HL-60 (cell line): ENCODE measurements at regions not wholly inside any gene's neighbourhood (a gene's known extent, or its start where the extent isn't known, plus 50 kb on each side); places are given as distances from the start of the nearest gene placed in this dataset.

Source experiments
- GABPA ChIP-seq: IDR thresholded peaks from 2 replicates; pipeline ENCODE4 v1.6.1; 2012; ENCODE audit warnings: low read depth
- SPI1 ChIP-seq: IDR thresholded peaks from 2 replicates; pipeline ENCODE4 v1.6.1; 2012; ENCODE audit warnings: low read depth, mild to moderate bottlenecking, borderline replicate concordance

DNA sequence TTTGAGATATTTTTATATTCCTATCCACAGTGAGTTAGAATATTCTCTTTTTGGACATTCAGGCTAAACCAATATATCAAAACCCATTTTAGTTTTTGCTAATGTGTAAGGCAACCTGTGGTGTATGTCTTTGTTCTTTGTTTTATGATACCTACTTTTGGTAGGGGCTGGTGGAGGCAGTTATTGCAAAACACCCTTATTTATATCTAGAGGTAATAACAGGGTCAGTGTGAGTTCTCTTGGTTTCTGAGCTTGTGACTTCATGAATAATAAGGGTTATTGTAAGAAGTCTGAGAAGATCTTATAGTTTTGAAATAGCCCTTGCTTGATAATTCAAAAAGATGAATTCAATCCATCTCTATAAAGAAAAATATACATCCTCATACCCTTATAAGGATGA lies 235.1 kb upstream of the LRIG3 start:
- TF ChIP-seq GABPA, result no peak
- TF ChIP-seq SPI1, result no peak
